Endothelial cell of umbilical vein (primary cell): ENCODE measurements at regions not wholly inside any gene's neighbourhood (a gene's known extent, or its start where the extent isn't known, plus 50 kb on each side); places are given as distances from the start of the nearest gene placed in this dataset.

Experiments
- EZH2 ChIP-seq: IDR thresholded peaks from 2 replicates; pipeline ENCODE4 v1.6.1; 2012; ENCODE audit warnings: borderline replicate concordance, low read depth, mild to moderate bottlenecking, moderate library complexity, low read length, inconsistent platforms; ENCODE audit not compliant: severe bottlenecking
- TF ChIP-seq, protein P1 (sequence below), 2 donors: IDR thresholded peaks; 1 replicate in 1 of 2; 2 replicates in 1 of 2; pipeline ENCODE4 v1.5.1; 2011; ENCODE audit warnings: low read length in 2 of 2, mild to moderate bottlenecking in 2 of 2, moderate library complexity in 2 of 2, control low read depth in 1 of 2, inconsistent platforms in 1 of 2, low read depth in 1 of 2; ENCODE audit not compliant: insufficient read depth in 1 of 2; ENCODE audit errors: extremely low read depth in 1 of 2

DNA sequence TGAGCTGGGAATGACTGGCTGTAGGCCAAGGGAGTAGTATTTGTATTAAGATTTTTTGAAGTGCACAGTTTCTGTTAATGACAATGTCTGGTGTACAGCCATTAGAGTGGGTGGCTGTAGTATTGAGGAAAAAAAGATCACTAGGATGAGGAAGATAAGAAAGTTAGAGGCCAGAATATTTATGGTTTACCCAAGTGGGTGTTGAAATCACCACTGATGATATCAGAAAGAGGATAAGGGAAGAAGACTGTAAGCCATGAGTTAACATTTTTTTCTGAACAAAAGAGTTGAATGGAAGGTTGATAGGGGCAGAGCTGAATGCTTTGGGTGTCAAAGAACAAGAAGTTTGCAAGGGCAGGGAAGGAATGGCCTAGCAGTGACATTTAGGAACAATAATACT, 104.7 kb downstream of the PRDM13 start:
- TF ChIP-seq, protein P1, sequence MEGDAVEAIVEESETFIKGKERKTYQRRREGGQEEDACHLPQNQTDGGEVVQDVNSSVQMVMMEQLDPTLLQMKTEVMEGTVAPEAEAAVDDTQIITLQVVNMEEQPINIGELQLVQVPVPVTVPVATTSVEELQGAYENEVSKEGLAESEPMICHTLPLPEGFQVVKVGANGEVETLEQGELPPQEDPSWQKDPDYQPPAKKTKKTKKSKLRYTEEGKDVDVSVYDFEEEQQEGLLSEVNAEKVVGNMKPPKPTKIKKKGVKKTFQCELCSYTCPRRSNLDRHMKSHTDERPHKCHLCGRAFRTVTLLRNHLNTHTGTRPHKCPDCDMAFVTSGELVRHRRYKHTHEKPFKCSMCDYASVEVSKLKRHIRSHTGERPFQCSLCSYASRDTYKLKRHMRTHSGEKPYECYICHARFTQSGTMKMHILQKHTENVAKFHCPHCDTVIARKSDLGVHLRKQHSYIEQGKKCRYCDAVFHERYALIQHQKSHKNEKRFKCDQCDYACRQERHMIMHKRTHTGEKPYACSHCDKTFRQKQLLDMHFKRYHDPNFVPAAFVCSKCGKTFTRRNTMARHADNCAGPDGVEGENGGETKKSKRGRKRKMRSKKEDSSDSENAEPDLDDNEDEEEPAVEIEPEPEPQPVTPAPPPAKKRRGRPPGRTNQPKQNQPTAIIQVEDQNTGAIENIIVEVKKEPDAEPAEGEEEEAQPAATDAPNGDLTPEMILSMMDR (IDR thresholded peaks at IDR 0.05; ENCODE audit: extremely low read depth in 1 of 2, insufficient read depth in 1 of 2, low read depth in 1 of 2, low read length in 2 of 2) = no peak
- no peak for TF ChIP-seq EZH2
